ENCODE measurements at regions not wholly inside any gene's neighbourhood (a gene's known extent, or its start where the extent isn't known, plus 50 kb on each side); places are given as distances from the start of the nearest gene placed in this dataset.

- TF ChIP-seq REST (IDR thresholded peaks at IDR 0.05) (no peak), SP1 (IDR thresholded peaks at IDR 0.05) (no peak), HNF4G (IDR thresholded peaks at IDR 0.05) (no peak)
Observed at GRCh38 chr13:62057286-62057685, 641.6 kb upstream of the PCDH20 start (continued).

- Histone ChIP-seq H3K27me3 (ENCODE audit: control insufficient read depth in 4 of 4, insufficient read depth in 4 of 4, low read length in 3 of 4) (no peaks in the 10 kb centered on the region), H3K9ac (ENCODE audit: low read depth in 1 of 2, low read length in 2 of 2) (no peak overlapping the region), H3K4me3 (ENCODE audit: low read depth in 1 of 3, low read length in 3 of 3) (no peak overlapping the region), H3K27ac (ENCODE audit: low read depth in 1 of 2, low read length in 2 of 2) (no peak overlapping the region), H3K36me3 (ENCODE audit: control insufficient read depth in 4 of 4, insufficient read depth in 3 of 4, low read depth in 1 of 4, low read length in 3 of 4) (no peaks in the 10 kb centered on the region), H3K4me1 (ENCODE audit: control insufficient read depth in 4 of 4, insufficient read depth in 4 of 4, low read length in 3 of 4) (no peaks in the 10 kb centered on the region), H3K9me3 (ENCODE audit: control insufficient read depth in 4 of 4, low read length in 3 of 4) (peaks cover 0 to 3% (median 0%) of the 10 kb centered on the region in 4 donors)
- TF ChIP-seq REST (IDR thresholded peaks at IDR 0.05) (no peak), EGR1 (IDR thresholded peaks at IDR 0.05; ENCODE audit: low read depth in 2 of 2) (no peak), FOXA2 (IDR thresholded peaks at IDR 0.05) (no peak), ZBTB33 (IDR thresholded peaks at IDR 0.05) (no peak), NR2F2 (IDR thresholded peaks at IDR 0.05) (no peak), ATF3 (IDR thresholded peaks at IDR 0.05) (no peak), FOXA1 (IDR thresholded peaks at IDR 0.05) (no peak), TAF1 (conservative IDR thresholded peaks at IDR 0.05) (no peak), YY1 (IDR thresholded peaks at IDR 0.05) (no peak), GABPA (IDR thresholded peaks at IDR 0.05 in 1 of 2, conservative IDR thresholded peaks at IDR 0.05 in 1 of 2) (no peak)
- DNase-seq (ENCODE audit: low spot score): no peak
- 53% methylated on average over 2 of the region's 2 CpGs for WGBS
Observed at GRCh38 chr13:62049992-62050391, 634.3 kb upstream of the PCDH20 start.

GRCh38 chr13:62046512-62046911 is 630.9 kb upstream of the PCDH20 start:
- no peaks in the 10 kb centered on the region for H3K9me3 ChIP-seq (ENCODE audit: control insufficient read depth in 4 of 4, low read length in 3 of 4)
- H3K9ac ChIP-seq (ENCODE audit: low read depth in 1 of 2, low read length in 2 of 2): no peak overlapping the region
- H3K27me3 ChIP-seq (ENCODE audit: control insufficient read depth in 4 of 4, insufficient read depth in 4 of 4, low read length in 3 of 4): no peaks in the 10 kb centered on the region
- H3K4me1 ChIP-seq (ENCODE audit: control insufficient read depth in 4 of 4, insufficient read depth in 4 of 4, low read length in 3 of 4): no peaks in the 10 kb centered on the region
- WGBS: 86% methylated on average over 13 of the region's 13 CpGs
- DNase-seq (ENCODE audit: low spot score): no peak
- H3K27ac ChIP-seq (ENCODE audit: low read depth in 1 of 2, low read length in 2 of 2): no peak overlapping the region
- no peak for TF ChIP-seq EGR1 (IDR thresholded peaks at IDR 0.05; ENCODE audit: low read depth in 2 of 2)
- TF ChIP-seq YY1 (IDR thresholded peaks at IDR 0.05): no peak
- no peak for TF ChIP-seq HNF4G (IDR thresholded peaks at IDR 0.05)
- TF ChIP-seq MAX (IDR thresholded peaks at IDR 0.05): no peak
- TF ChIP-seq RAD21 (IDR thresholded peaks at IDR 0.05): no peak
- no peak for TF ChIP-seq FOXA2 (IDR thresholded peaks at IDR 0.05)
- no peak for TF ChIP-seq GABPA (IDR thresholded peaks at IDR 0.05 in 1 of 2, conservative IDR thresholded peaks at IDR 0.05 in 1 of 2)
- TF ChIP-seq NR2F2 (IDR thresholded peaks at IDR 0.05): no peak
- TF ChIP-seq HNF4A (conservative IDR thresholded peaks at IDR 0.05): no peak
- no peak for TF ChIP-seq CTCF (IDR thresholded peaks at IDR 0.05; ENCODE audit: low read depth, low read length, missing input control)
- no peak for TF ChIP-seq ZBTB33 (IDR thresholded peaks at IDR 0.05)
- H3K4me3 ChIP-seq (ENCODE audit: low read depth in 1 of 3, low read length in 3 of 3): no peak overlapping the region
- H3K36me3 ChIP-seq (ENCODE audit: control insufficient read depth in 4 of 4, insufficient read depth in 3 of 4, low read depth in 1 of 4, low read length in 3 of 4): no peaks in the 10 kb centered on the region

Data from liver (tissue), 8 donors.